Thymus (tissue), 11 donors: ENCODE measurements at regions not wholly inside any gene's neighbourhood (a gene's known extent, or its start where the extent isn't known, plus 50 kb on each side); places are given as distances from the start of the nearest gene placed in this dataset.

Source experiments
- DNase-seq, 9 donors: peaks; one replicate each; pipeline ENCODE4 v3.0.0-alpha.2; 2013; ENCODE audit warnings: low spot score in 9 of 9, low read depth in 6 of 9, missing footprints in 1 of 9
- H3K27ac ChIP-seq, 2 donors: one replicate each; pipeline ENCODE4 v1.5.1; 2013; ENCODE audit warnings: control low read depth in 1 of 2, low read depth in 1 of 2, low read length in 1 of 2, mild to moderate bottlenecking in 1 of 2, moderate library complexity in 1 of 2
- H3K27me3 ChIP-seq, 2 donors: one replicate each; pipeline ENCODE4 v1.5.1; 2013; ENCODE audit warnings: low read length in 1 of 2; ENCODE audit not compliant: control insufficient read depth in 2 of 2, insufficient read depth in 1 of 2
- H3K36me3 ChIP-seq, 2 donors: one replicate each; pipeline ENCODE4 v1.5.1; 2013; ENCODE audit warnings: low read length in 1 of 2, mild to moderate bottlenecking in 1 of 2, moderate library complexity in 1 of 2; ENCODE audit not compliant: control insufficient read depth in 2 of 2, insufficient read depth in 2 of 2
- H3K4me1 ChIP-seq, 2 donors: one replicate each; pipeline ENCODE4 v1.5.1; 2013; ENCODE audit warnings: low read length in 2 of 2; ENCODE audit not compliant: control insufficient read depth in 2 of 2, insufficient read depth in 2 of 2
- H3K4me3 ChIP-seq, 2 donors: one replicate each; pipeline ENCODE4 v1.5.1; 2013; ENCODE audit warnings: low read length in 2 of 2, control low read depth in 1 of 2, mild to moderate bottlenecking in 1 of 2
- H3K9me3 ChIP-seq, 2 donors: one replicate each; pipeline ENCODE4 v1.5.1; 2013; ENCODE audit warnings: low read length in 1 of 2, mild to moderate bottlenecking in 1 of 2; ENCODE audit not compliant: control insufficient read depth in 2 of 2, insufficient read depth in 1 of 2
- WGBS: extraction: QIAGEN DNeasy Blood & Tissue Kit; methylation state at CpG from one replicate; pipeline ENCODE4 v1.1.7; 2013; 5-methylcytosine and 5-hydroxymethylcytosine counted together
- donor health status: healthy.

GRCh38 chr4:104128031-104128849 is 366.5 kb downstream of the CXXC4 start:
- WGBS = 63% methylated on average over 1 of the region's 1 CpG
- Histone ChIP-seq H3K36me3 (no peaks in the 10 kb centered on the region), H3K4me1 (no peaks in the 10 kb centered on the region), H3K4me3 (no peak overlapping the region), H3K9me3 (no peaks in the 10 kb centered on the region), H3K27me3 (no peaks in the 10 kb centered on the region), H3K27ac (no peak overlapping the region)
- DNase-seq = no peak

GRCh38 chr4:104123021-104123420 is 371.7 kb downstream of the CXXC4 start:
- Histone ChIP-seq H3K4me3 (no peak overlapping the region), H3K4me1 (no peaks in the 10 kb centered on the region), H3K9me3 (no peaks in the 10 kb centered on the region), H3K27me3 (no peaks in the 10 kb centered on the region), H3K36me3 (no peaks in the 10 kb centered on the region), H3K27ac (no peak overlapping the region)
- 79% methylated on average over 4 of the region's 4 CpGs for WGBS
- no peak for DNase-seq

- no peaks in the 10 kb centered on the region for H3K4me1 ChIP-seq
- 1% methylated on average over 1 of the region's 1 CpG for WGBS
- H3K27ac ChIP-seq = no peak overlapping the region
Observed at GRCh38 chr4:104117776-104118175, 376.9 kb downstream of the CXXC4 start.

GRCh38 chr4:104113850-104114249 is 380.8 kb downstream of the CXXC4 start:
- no peak overlapping the region for H3K27ac ChIP-seq
- H3K27me3 ChIP-seq = no peaks in the 10 kb centered on the region
- no peaks in the 10 kb centered on the region for H3K4me1 ChIP-seq
- 92% methylated on average over 3 of the region's 3 CpGs for WGBS
- peaks cover 0 to 7% of the 10 kb centered on the region in 2 donors for H3K9me3 ChIP-seq
- H3K36me3 ChIP-seq = no peaks in the 10 kb centered on the region
- DNase-seq = no peak
- H3K4me3 ChIP-seq = no peak overlapping the region

More at GRCh38 chr4:104117776-104118175, 376.9 kb downstream of the CXXC4 start:
- H3K9me3 ChIP-seq = peaks cover 0 to 3% of the 10 kb centered on the region in 2 donors
- H3K36me3 ChIP-seq = no peaks in the 10 kb centered on the region
- H3K27me3 ChIP-seq = no peaks in the 10 kb centered on the region
- no peak for DNase-seq
- no peak overlapping the region for H3K4me3 ChIP-seq

GRCh38 chr4:104099141-104099540 is 379.4 kb upstream of the TACR3 start:
- Histone ChIP-seq H3K4me1 (no peaks in the 10 kb centered on the region), H3K27me3 (no peaks in the 10 kb centered on the region), H3K27ac (no peak overlapping the region), H3K9me3 (peaks cover 0 to 7% of the 10 kb centered on the region in 2 donors), H3K4me3 (no peak overlapping the region), H3K36me3 (no peaks in the 10 kb centered on the region)
- no peak for DNase-seq

GRCh38 chr4:104093247-104093646 is 373.5 kb upstream of the TACR3 start:
- no peaks in the 10 kb centered on the region for H3K27me3 ChIP-seq
- H3K36me3 ChIP-seq = no peaks in the 10 kb centered on the region
- peaks cover 0 to 10% of the 10 kb centered on the region in 2 donors for H3K9me3 ChIP-seq
- H3K4me3 ChIP-seq = no peak overlapping the region
- H3K4me1 ChIP-seq = no peaks in the 10 kb centered on the region
- H3K27ac ChIP-seq = no peak overlapping the region
- no peak for DNase-seq

GRCh38 chr4:104073229-104073628 is 353.4 kb upstream of the TACR3 start:
- no peak overlapping the region for H3K4me3 ChIP-seq

GRCh38 chr4:104066533-104066932 is 346.7 kb upstream of the TACR3 start:
- 73% methylated on average over 2 of the region's 2 CpGs for WGBS

More at GRCh38 chr4:104073229-104073628, 353.4 kb upstream of the TACR3 start:
- Histone ChIP-seq H3K4me1 (no peaks in the 10 kb centered on the region), H3K27me3 (no peaks in the 10 kb centered on the region), H3K27ac (no peak overlapping the region), H3K36me3 (no peaks in the 10 kb centered on the region), H3K9me3 (no peaks in the 10 kb centered on the region)
- 74% methylated on average over 4 of the region's 4 CpGs for WGBS
- DNase-seq = no peak

GRCh38 chr4:104064646-104065577 is 345.1 kb upstream of the TACR3 start:
- no peak overlapping the region for H3K27ac ChIP-seq
- peak in 1 of 9 donors; percentile 4 for DNase-seq
- no peaks in the 10 kb centered on the region for H3K27me3 ChIP-seq
- H3K4me3 ChIP-seq = no peak overlapping the region
- WGBS = 44% methylated on average over 8 of the region's 8 CpGs
- H3K9me3 ChIP-seq = no peaks in the 10 kb centered on the region
- H3K4me1 ChIP-seq = no peaks in the 10 kb centered on the region
- no peaks in the 10 kb centered on the region for H3K36me3 ChIP-seq

More at GRCh38 chr4:104066533-104066932, 346.7 kb upstream of the TACR3 start:
- Histone ChIP-seq H3K36me3 (no peaks in the 10 kb centered on the region), H3K27ac (no peak overlapping the region), H3K4me3 (no peak overlapping the region), H3K9me3 (no peaks in the 10 kb centered on the region), H3K27me3 (no peaks in the 10 kb centered on the region), H3K4me1 (no peaks in the 10 kb centered on the region)
- DNase-seq = no peak
